WTC11 (cell line): ENCODE measurements at regions not wholly inside any gene's neighbourhood (a gene's known extent, or its start where the extent isn't known, plus 50 kb on each side); places are given as distances from the start of the nearest gene placed in this dataset.

Source experiments
- CBFB ChIP-seq: sonication (generic); formaldehyde crosslinking; IDR thresholded peaks from 2 replicates; pipeline ENCODE4 v1.8.1; 2022; ENCODE audit warnings: mild to moderate bottlenecking, low read depth, missing genetic modification reagents
- CREM ChIP-seq: sonication (generic); formaldehyde crosslinking; IDR thresholded peaks from 2 replicates; pipeline ENCODE4 v1.8.1; 2022; ENCODE audit warnings: mild to moderate bottlenecking, missing genetic modification reagents, moderate library complexity
- IRF2 ChIP-seq: sonication (generic); formaldehyde crosslinking; IDR thresholded peaks from 2 replicates; pipeline ENCODE4 v1.8.0; 2022; ENCODE audit warnings: low read depth, missing genetic modification reagents, borderline replicate concordance
- TEAD4 ChIP-seq: sonication (generic); formaldehyde crosslinking; IDR thresholded peaks from 2 replicates; pipeline ENCODE4 v1.8.0; 2022; ENCODE audit warnings: mild to moderate bottlenecking, missing genetic modification reagents
- ZNF396 ChIP-seq: fragments of 250-450 bp; sonication (Bioruptor Pico); IDR thresholded peaks from 2 replicates; pipeline ENCODE4 v1.8.0; 2021; ENCODE audit warnings: mild to moderate bottlenecking, moderate library complexity, borderline replicate concordance
- ZNF416 ChIP-seq: fragments of 250-450 bp; sonication (Bioruptor Pico); IDR thresholded peaks from 2 replicates; pipeline ENCODE4 v1.9.0; 2021; ENCODE audit warnings: mild to moderate bottlenecking, inconsistent platforms
- TF ChIP-seq, protein P1 (sequence below): fragments of 200-600 bp; IDR thresholded peaks from 2 replicates; pipeline ENCODE4 v1.8.0; 2022; ENCODE audit warnings: antibody characterized with exemption

DNA sequence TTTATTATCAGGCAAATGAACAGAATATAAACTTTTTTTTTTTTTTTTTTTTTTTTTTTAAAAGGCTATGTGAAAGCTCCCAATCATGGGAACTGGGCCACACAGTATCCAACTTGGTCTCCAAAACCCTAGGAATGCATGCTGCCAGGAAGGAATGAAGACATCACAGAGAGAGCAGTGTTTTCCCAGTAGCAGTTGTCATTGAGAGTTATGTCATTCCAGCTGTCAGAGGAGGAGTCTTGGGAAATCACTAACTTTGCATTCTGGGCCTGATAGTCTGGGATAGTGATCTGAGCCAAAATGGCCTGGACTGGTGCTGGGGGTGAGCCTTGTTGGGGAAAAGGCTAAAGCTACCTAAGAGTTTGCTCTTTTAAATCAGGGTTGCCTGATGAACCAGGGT lies 231.3 kb upstream of the MAP3K7 start:
- no peak for TF ChIP-seq CREM (CRISPR knock-in tag)
- TF ChIP-seq ZNF396 = no peak
- TF ChIP-seq, protein P1, sequence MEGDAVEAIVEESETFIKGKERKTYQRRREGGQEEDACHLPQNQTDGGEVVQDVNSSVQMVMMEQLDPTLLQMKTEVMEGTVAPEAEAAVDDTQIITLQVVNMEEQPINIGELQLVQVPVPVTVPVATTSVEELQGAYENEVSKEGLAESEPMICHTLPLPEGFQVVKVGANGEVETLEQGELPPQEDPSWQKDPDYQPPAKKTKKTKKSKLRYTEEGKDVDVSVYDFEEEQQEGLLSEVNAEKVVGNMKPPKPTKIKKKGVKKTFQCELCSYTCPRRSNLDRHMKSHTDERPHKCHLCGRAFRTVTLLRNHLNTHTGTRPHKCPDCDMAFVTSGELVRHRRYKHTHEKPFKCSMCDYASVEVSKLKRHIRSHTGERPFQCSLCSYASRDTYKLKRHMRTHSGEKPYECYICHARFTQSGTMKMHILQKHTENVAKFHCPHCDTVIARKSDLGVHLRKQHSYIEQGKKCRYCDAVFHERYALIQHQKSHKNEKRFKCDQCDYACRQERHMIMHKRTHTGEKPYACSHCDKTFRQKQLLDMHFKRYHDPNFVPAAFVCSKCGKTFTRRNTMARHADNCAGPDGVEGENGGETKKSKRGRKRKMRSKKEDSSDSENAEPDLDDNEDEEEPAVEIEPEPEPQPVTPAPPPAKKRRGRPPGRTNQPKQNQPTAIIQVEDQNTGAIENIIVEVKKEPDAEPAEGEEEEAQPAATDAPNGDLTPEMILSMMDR = no peak
- no peak for TF ChIP-seq TEAD4 (CRISPR knock-in tag)
- no peak for TF ChIP-seq ZNF416 (CRISPR knock-in tag)
- TF ChIP-seq IRF2 (CRISPR knock-in tag) = no peak
- no peak for TF ChIP-seq CBFB
